ENCODE measurements at regions not wholly inside any gene's neighbourhood (a gene's known extent, or its start where the extent isn't known, plus 50 kb on each side); places are given as distances from the start of the nearest gene placed in this dataset.

GRCh38 chr1:67557696-67558448, 127.1 kb upstream of the GADD45A start:
- Histone ChIP-seq H3K9me3 (no peaks in the 10 kb centered on the region), H3K4me1 (peaks cover 0 to 9% of the 10 kb centered on the region in 2 donors), H3K4me3 (replicated peaks in 1 of 3) (no peak overlapping the region), H3K36me3 (no peaks in the 10 kb centered on the region), H3K27ac (no peak overlapping the region), H3K27me3 (no peaks in the 10 kb centered on the region)
- intact Hi-C loops (cut with DNase I): loop anchor here (10.0 kb wide), 2 partner anchors 197 to 267 kb away; no protein-coding TSS in a partner anchor
- DNase-seq: no peak
- TF ChIP-seq CTCF (IDR thresholded peaks at IDR 0.05) (no peak), POLR2A (IDR thresholded peaks at IDR 0.05) (no peak)
- 78 to 80% methylated on average over 11 of the region's 11 CpGs for WGBS, 2 donors

GRCh38 chr1:67558449-67559193, 126.4 kb upstream of the GADD45A start:
- WGBS, 2 donors: 85 to 87% methylated on average over 9 of the region's 9 CpGs
- Histone ChIP-seq H3K27ac (peak overlapping the region in 1 of 3 donors; percentile 47), H3K9me3 (no peaks in the 10 kb centered on the region), H3K4me3 (replicated peaks in 1 of 3) (no peak overlapping the region), H3K36me3 (no peaks in the 10 kb centered on the region), H3K4me1 (peaks cover 0 to 9% of the 10 kb centered on the region in 2 donors), H3K27me3 (no peaks in the 10 kb centered on the region)
- TF ChIP-seq CTCF (IDR thresholded peaks at IDR 0.05) (no peak), POLR2A (IDR thresholded peaks at IDR 0.05) (no peak)
- no peak for DNase-seq
- intact Hi-C loops (cut with DNase I): loop anchor here (10.0 kb wide), 2 partner anchors 196 to 266 kb away; no protein-coding TSS in a partner anchor

- 70 to 72% methylated on average over 16 of the region's 16 CpGs for WGBS, 2 donors
- intact Hi-C loops (cut with DNase I): loop anchor here (10.0 kb wide), 2 partner anchors 196 to 266 kb away; no protein-coding TSS in a partner anchor
- DNase-seq: peak in 1 of 2 donors; percentile 17
- Histone ChIP-seq H3K9me3 (no peaks in the 10 kb centered on the region), H3K4me3 (replicated peaks in 1 of 3) (no peak overlapping the region), H3K27me3 (no peaks in the 10 kb centered on the region), H3K27ac (peak overlapping the region in 1 of 3 donors; percentile 47), H3K36me3 (no peaks in the 10 kb centered on the region), H3K4me1 (peaks cover 0 to 9% of the 10 kb centered on the region in 2 donors)
- TF ChIP-seq POLR2A (IDR thresholded peaks at IDR 0.05) (no peak), CTCF (IDR thresholded peaks at IDR 0.05) (no peak)
Observed at GRCh38 chr1:67559222-67559700, 125.7 kb upstream of the GADD45A start.

GRCh38 chr1:67560580-67561255, 124.3 kb upstream of the GADD45A start:
- TF ChIP-seq CTCF (IDR thresholded peaks at IDR 0.05) (no peak), POLR2A (IDR thresholded peaks at IDR 0.05) (no peak)
- peaks cover 0 to 6% of the 10 kb centered on the region in 2 donors for H3K4me1 ChIP-seq
- WGBS, 2 donors: 85 to 87% methylated on average over 10 of the region's 10 CpGs
- no peaks in the 10 kb centered on the region for H3K36me3 ChIP-seq
- no peak for DNase-seq
- H3K4me3 ChIP-seq (replicated peaks in 1 of 3): no peak overlapping the region
- no peaks in the 10 kb centered on the region for H3K9me3 ChIP-seq
- peak overlapping the region in 1 of 3 donors; percentile 5 for H3K27ac ChIP-seq
- no peaks in the 10 kb centered on the region for H3K27me3 ChIP-seq
- intact Hi-C loops (cut with DNase I): loop anchor here (10.0 kb wide), 1 partner anchor 124 kb away; the partner anchor contains the start of gene GADD45A

All from thyroid gland (tissue), 4 donors.